Activated naive CD4-positive, alpha-beta T cell treated with anti-CD3 and anti-CD28 coated beads, Interleukin-2, amount 10 ng/mL, durations not matched to agents 7 days and 5 days (primary cell): ENCODE measurements at regions not wholly inside any gene's neighbourhood (a gene's known extent, or its start where the extent isn't known, plus 50 kb on each side); places are given as distances from the start of the nearest gene placed in this dataset.

Experiments
- CTCF ChIA-PET: fragments of 350-600 bp; sonication (Branson Sonifier 250); formaldehyde crosslinking; loops from one replicate; lab custom pipeline; 2021; ENCODE audit warnings: antibody characterized with exemption; lab: Charles Lee
- DNase-seq: peaks from one replicate; pipeline ENCODE4 v3.0.0-alpha.2; 2020
- H3K27ac Mint-ChIP-seq: one replicate; pipeline ENCODE4 v1.8.0; 2021; ENCODE audit warnings: mild to moderate bottlenecking, moderate library complexity, mixed read lengths
- H3K27me3 Mint-ChIP-seq: one replicate; pipeline ENCODE4 v1.8.0; 2021; ENCODE audit warnings: mild to moderate bottlenecking, mixed read lengths
- H3K36me3 Mint-ChIP-seq: one replicate; pipeline ENCODE4 v1.8.0; 2021; ENCODE audit warnings: mixed read lengths
- H3K4me1 Mint-ChIP-seq: one replicate; pipeline ENCODE4 v1.8.0; 2021; ENCODE audit warnings: mixed read lengths
- H3K4me3 Mint-ChIP-seq: one replicate; pipeline ENCODE4 v1.8.0; 2021; ENCODE audit warnings: mild to moderate bottlenecking, moderate library complexity, mixed read lengths
- H3K9me3 Mint-ChIP-seq: one replicate; pipeline ENCODE4 v1.8.0; 2021; ENCODE audit warnings: mixed read lengths

- no peaks in the 10 kb centered on the region for H3K36me3 Mint-ChIP-seq
- H3K27ac Mint-ChIP-seq, result no peak overlapping the region
- DNase-seq, result no peak
- no peak overlapping the region for H3K4me3 Mint-ChIP-seq
- CTCF ChIA-PET, result no interaction called here
- H3K9me3 Mint-ChIP-seq, result no peaks in the 10 kb centered on the region
- H3K27me3 Mint-ChIP-seq, result no peaks in the 10 kb centered on the region
- no peaks in the 10 kb centered on the region for H3K4me1 Mint-ChIP-seq
Measured at GRCh38 chr15:35771746-35772442, 225.9 kb upstream of the DPH6 start.

GRCh38 chr15:35774653-35775052 is 228.7 kb upstream of the DPH6 start:
- no peak for DNase-seq
- H3K27ac Mint-ChIP-seq, result no peak overlapping the region

GRCh38 chr15:35775471-35775870 is 229.5 kb upstream of the DPH6 start:
- Mint-ChIP-seq H3K27me3 (no peaks in the 10 kb centered on the region), H3K4me1 (no peaks in the 10 kb centered on the region), H3K9me3 (no peaks in the 10 kb centered on the region), H3K27ac (no peak overlapping the region), H3K36me3 (no peaks in the 10 kb centered on the region), H3K4me3 (no peak overlapping the region)
- CTCF ChIA-PET, result no interaction called here
- no peak for DNase-seq

More at GRCh38 chr15:35774653-35775052, 228.7 kb upstream of the DPH6 start:
- Mint-ChIP-seq H3K4me1 (no peaks in the 10 kb centered on the region), H3K9me3 (no peaks in the 10 kb centered on the region), H3K27me3 (no peaks in the 10 kb centered on the region), H3K4me3 (no peak overlapping the region), H3K36me3 (no peaks in the 10 kb centered on the region)
- CTCF ChIA-PET, result no interaction called here

GRCh38 chr15:35777061-35777460 is 231.1 kb upstream of the DPH6 start:
- CTCF ChIA-PET, result no interaction called here
- Mint-ChIP-seq H3K36me3 (no peaks in the 10 kb centered on the region), H3K4me1 (no peaks in the 10 kb centered on the region), H3K27me3 (no peaks in the 10 kb centered on the region), H3K4me3 (no peak overlapping the region), H3K27ac (no peak overlapping the region), H3K9me3 (no peaks in the 10 kb centered on the region)
- DNase-seq, result no peak

- no peaks in the 10 kb centered on the region for H3K9me3 Mint-ChIP-seq
- H3K4me3 Mint-ChIP-seq, result no peak overlapping the region
- H3K36me3 Mint-ChIP-seq, result no peaks in the 10 kb centered on the region
- H3K4me1 Mint-ChIP-seq, result no peaks in the 10 kb centered on the region
- no peak for DNase-seq
- CTCF ChIA-PET, result no interaction called here
- no peaks in the 10 kb centered on the region for H3K27me3 Mint-ChIP-seq
- H3K27ac Mint-ChIP-seq, result no peak overlapping the region
Measured at GRCh38 chr15:35783203-35783602, 237.2 kb upstream of the DPH6 start.

- Mint-ChIP-seq H3K36me3 (no peaks in the 10 kb centered on the region), H3K4me3 (no peak overlapping the region), H3K9me3 (no peaks in the 10 kb centered on the region), H3K27me3 (no peaks in the 10 kb centered on the region), H3K4me1 (no peaks in the 10 kb centered on the region), H3K27ac (no peak overlapping the region)
- no peak for DNase-seq
- CTCF ChIA-PET, result no interaction called here
Measured at GRCh38 chr15:35784745-35785144, 238.8 kb upstream of the DPH6 start.

- Mint-ChIP-seq H3K9me3 (no peaks in the 10 kb centered on the region), H3K36me3 (no peaks in the 10 kb centered on the region), H3K27me3 (no peaks in the 10 kb centered on the region), H3K27ac (no peak overlapping the region), H3K4me3 (no peak overlapping the region), H3K4me1 (no peaks in the 10 kb centered on the region)
- CTCF ChIA-PET, result no interaction called here
- no peak for DNase-seq
Measured at GRCh38 chr15:35810007-35810406, 264.0 kb upstream of the DPH6 start.

- Mint-ChIP-seq H3K36me3 (no peaks in the 10 kb centered on the region), H3K27ac (no peak overlapping the region), H3K9me3 (no peaks in the 10 kb centered on the region), H3K4me1 (no peaks in the 10 kb centered on the region), H3K4me3 (no peak overlapping the region), H3K27me3 (no peaks in the 10 kb centered on the region)
- no peak for DNase-seq
- CTCF ChIA-PET, result no interaction called here
Measured at GRCh38 chr15:35813573-35813972, 267.6 kb upstream of the DPH6 start.

GRCh38 chr15:35818846-35819245 is 272.9 kb upstream of the DPH6 start:
- H3K36me3 Mint-ChIP-seq, result no peaks in the 10 kb centered on the region
- CTCF ChIA-PET, result no interaction called here
- no peaks in the 10 kb centered on the region for H3K9me3 Mint-ChIP-seq
- no peak for DNase-seq
- H3K27ac Mint-ChIP-seq, result no peak overlapping the region
- H3K4me1 Mint-ChIP-seq, result no peaks in the 10 kb centered on the region
- no peaks in the 10 kb centered on the region for H3K27me3 Mint-ChIP-seq
- no peak overlapping the region for H3K4me3 Mint-ChIP-seq

- H3K4me3 Mint-ChIP-seq, result no peak overlapping the region
- DNase-seq, result no peak
- CTCF ChIA-PET, result no interaction called here
- H3K9me3 Mint-ChIP-seq, result no peaks in the 10 kb centered on the region
- no peaks in the 10 kb centered on the region for H3K36me3 Mint-ChIP-seq
- H3K4me1 Mint-ChIP-seq, result no peaks in the 10 kb centered on the region
- no peak overlapping the region for H3K27ac Mint-ChIP-seq
- no peaks in the 10 kb centered on the region for H3K27me3 Mint-ChIP-seq
Measured at GRCh38 chr15:35822153-35822552, 276.2 kb upstream of the DPH6 start.

- no peak for DNase-seq
Measured at GRCh38 chr15:35827141-35827540, 281.2 kb upstream of the DPH6 start.

GRCh38 chr15:35827911-35828310 is 281.9 kb upstream of the DPH6 start:
- H3K36me3 Mint-ChIP-seq, result no peaks in the 10 kb centered on the region
- H3K27ac Mint-ChIP-seq, result no peak overlapping the region
- no peaks in the 10 kb centered on the region for H3K27me3 Mint-ChIP-seq
- H3K4me1 Mint-ChIP-seq, result no peaks in the 10 kb centered on the region
- DNase-seq, result no peak
- H3K4me3 Mint-ChIP-seq, result no peak overlapping the region
- CTCF ChIA-PET, result no interaction called here
- no peaks in the 10 kb centered on the region for H3K9me3 Mint-ChIP-seq

More at GRCh38 chr15:35827141-35827540, 281.2 kb upstream of the DPH6 start:
- no peaks in the 10 kb centered on the region for H3K27me3 Mint-ChIP-seq
- no peak overlapping the region for H3K4me3 Mint-ChIP-seq
- no peaks in the 10 kb centered on the region for H3K9me3 Mint-ChIP-seq
- no peaks in the 10 kb centered on the region for H3K36me3 Mint-ChIP-seq
- CTCF ChIA-PET, result no interaction called here
- no peak overlapping the region for H3K27ac Mint-ChIP-seq
- no peaks in the 10 kb centered on the region for H3K4me1 Mint-ChIP-seq

GRCh38 chr15:35833581-35833980 is 287.6 kb upstream of the DPH6 start:
- no peak for DNase-seq
- no peak overlapping the region for H3K27ac Mint-ChIP-seq
- H3K4me3 Mint-ChIP-seq, result no peak overlapping the region
- no peaks in the 10 kb centered on the region for H3K9me3 Mint-ChIP-seq
- CTCF ChIA-PET, result no interaction called here
- no peaks in the 10 kb centered on the region for H3K27me3 Mint-ChIP-seq
- H3K4me1 Mint-ChIP-seq, result no peaks in the 10 kb centered on the region
- H3K36me3 Mint-ChIP-seq, result no peaks in the 10 kb centered on the region

GRCh38 chr15:35834216-35834830 is 288.4 kb upstream of the DPH6 start:
- no peak for DNase-seq
- no peaks in the 10 kb centered on the region for H3K9me3 Mint-ChIP-seq
- no peaks in the 10 kb centered on the region for H3K27me3 Mint-ChIP-seq
- CTCF ChIA-PET, result no interaction called here
- H3K4me3 Mint-ChIP-seq, result no peak overlapping the region
- H3K27ac Mint-ChIP-seq, result no peak overlapping the region
- no peaks in the 10 kb centered on the region for H3K4me1 Mint-ChIP-seq
- no peaks in the 10 kb centered on the region for H3K36me3 Mint-ChIP-seq

- Mint-ChIP-seq H3K4me3 (no peak overlapping the region), H3K36me3 (no peaks in the 10 kb centered on the region)
Measured at GRCh38 chr15:35834866-35835265, 288.9 kb upstream of the DPH6 start.

More at GRCh38 chr15:35834866-35835265, 288.9 kb upstream of the DPH6 start:
- no peak for DNase-seq
- CTCF ChIA-PET, result no interaction called here
- Mint-ChIP-seq H3K27ac (no peak overlapping the region), H3K27me3 (no peaks in the 10 kb centered on the region), H3K4me1 (no peaks in the 10 kb centered on the region), H3K9me3 (no peaks in the 10 kb centered on the region)
